ENCODE measurements at regions not wholly inside any gene's neighbourhood (a gene's known extent, or its start where the extent isn't known, plus 50 kb on each side); places are given as distances from the start of the nearest gene placed in this dataset.

DNA sequence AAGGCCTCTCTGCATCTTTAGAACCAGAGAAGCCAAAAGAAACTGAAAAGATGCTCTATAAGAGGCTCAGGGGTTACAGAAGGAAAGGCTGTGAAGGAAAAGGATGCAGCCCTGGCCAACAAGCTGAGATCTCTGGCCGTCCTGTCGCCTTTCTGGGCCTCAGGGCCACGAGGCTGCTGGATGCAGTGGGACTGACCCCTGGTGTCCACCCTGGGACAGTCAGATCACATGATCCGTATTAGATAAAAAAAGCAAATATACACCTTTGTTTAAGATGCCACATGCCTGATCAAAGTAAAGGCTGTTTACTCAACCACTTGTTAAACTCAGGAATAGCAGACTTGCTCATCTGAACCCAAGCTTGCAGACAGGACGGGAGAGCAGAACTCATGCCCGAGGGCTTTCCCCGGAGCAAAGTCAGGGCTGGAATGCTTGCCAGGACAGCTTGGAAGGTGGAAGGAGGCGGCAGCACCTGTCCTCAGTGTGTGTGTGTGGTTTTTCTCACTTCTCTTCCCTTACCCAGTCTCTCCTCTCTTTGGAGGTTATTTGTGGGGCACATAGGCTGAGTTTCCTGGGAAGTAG lies 206.5 kb upstream of the TSHZ3 start:
- DNase-seq (ENCODE audit: low read depth, low spot score): peak; percentile 61

DNA sequence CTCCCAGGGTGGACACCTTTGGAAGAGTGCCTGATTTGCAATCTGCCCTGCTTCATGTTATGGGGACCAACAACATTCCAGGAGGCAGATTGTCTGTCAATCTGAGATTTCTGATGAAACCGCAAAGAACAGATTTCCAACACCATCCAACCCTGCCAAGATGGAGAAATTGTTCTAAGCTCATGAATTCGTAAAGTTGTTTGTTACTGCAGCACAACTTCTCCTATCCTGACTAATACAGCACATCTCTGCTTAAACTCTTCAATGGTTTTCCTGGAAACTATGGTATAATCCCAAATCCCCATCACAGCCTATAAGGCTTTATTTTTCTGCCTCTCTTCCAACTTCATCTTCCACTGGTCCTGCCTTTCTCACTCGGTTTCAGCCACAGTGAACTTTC lies 210.3 kb upstream of the TSHZ3 start:
- DNase-seq (ENCODE audit: low read depth, low spot score): no peak

DNA sequence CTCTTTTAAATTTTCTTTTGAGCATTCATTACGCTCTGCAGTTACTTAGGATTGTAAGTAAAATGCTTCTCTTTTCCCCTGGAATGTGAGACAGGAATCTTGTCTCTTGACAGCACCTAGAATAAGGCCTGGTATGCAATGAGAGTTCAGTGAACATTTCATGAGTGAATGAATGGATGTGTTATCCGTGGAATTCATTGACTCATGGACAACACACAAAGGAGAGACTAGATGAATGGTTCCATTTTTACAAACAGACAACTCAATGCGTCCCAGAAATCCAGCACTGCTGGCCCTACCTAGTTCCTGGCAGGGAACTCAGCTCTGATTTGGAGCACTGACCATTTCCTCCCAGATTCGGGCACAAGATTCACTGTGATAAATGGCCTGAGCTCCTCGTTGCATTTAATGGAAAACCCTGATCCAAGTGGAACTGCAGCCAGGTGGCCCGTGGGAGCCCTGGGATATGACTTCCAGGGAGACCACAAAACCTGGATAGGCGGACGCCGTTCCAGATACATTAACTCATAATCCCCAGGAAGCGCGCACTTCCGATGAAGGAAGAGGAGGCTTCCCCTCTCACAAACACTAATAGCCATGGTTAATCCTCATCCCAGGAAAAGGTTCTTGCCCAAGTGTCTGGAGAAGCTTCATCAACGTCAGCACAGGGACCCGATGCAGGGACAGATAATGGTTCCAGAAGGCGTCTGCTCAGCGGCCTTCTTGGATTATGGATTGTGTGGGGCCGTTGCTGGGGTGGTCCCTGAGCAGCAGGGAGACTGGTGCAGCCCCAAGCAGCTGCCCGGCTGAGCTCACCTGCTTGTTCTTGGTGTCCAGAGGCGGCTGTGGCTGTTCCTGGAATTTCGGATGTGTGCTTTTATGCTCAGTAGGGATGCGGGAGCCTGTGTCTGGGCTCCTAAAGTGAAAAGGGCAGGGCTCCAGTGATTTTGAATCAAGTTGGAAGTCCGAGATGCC lies 211.1 kb upstream of the TSHZ3 start:
- DNase-seq (ENCODE audit: low read depth, low spot score): no peak

DNA sequence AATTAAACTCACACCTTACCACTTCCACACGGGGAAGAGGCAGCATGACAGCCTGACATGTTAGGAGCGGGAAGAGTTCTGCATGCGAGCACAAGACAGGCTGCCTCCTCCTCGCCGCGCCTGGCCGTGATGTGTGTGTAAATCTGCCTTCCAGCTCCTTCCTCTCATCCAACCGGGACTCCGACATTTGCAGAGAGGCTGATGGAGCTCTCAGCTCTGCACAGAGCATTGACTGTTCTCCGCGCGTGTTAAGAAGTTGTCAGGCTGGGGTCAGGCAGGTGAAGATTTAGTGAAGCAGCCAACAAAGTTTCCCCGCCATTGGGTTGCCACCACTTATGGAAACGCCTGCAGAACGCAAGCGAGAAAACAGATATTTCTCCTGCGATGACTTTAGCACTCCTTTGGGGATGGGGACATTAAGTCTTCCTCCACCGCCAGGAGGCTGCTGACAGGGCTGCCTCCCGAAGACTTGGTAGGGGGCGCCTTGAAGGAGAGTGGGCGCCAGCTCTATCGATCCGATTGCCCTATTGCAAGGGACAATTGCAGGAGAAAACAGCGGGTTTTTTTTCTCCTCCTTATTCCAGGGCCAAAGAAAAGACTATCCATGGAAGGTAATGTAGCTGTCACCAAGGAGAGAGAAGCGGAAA lies 213.9 kb upstream of the TSHZ3 start:
- DNase-seq (ENCODE audit: low read depth, low spot score): no peak

DNA sequence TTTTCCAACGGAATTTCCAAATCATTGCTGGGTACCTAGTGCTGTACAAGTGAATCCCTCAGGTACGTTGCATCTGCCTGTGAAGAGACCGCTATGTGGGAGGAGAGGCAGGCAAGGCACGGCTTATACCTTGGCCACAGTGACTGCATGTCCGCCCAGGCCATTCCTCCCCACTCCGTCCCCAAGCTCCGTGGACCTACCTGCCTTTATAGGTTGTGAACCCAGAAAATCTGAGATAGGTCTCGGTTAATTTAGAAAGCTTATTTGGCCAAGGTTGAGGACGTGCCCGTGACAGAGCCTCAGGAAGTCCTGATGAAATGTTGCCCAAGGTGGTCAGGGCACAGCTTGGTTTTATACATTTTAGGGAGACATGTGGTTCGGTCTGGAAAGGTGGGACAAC lies 218.5 kb upstream of the TSHZ3 start:
- DNase-seq (ENCODE audit: low read depth, low spot score): no peak

GRCh38 chr19:31568724-31569123 lies 219.5 kb upstream of the TSHZ3 start:
- DNase-seq (ENCODE audit: low read depth, low spot score): no peak

- DNase-seq (ENCODE audit: low read depth, low spot score): no peak
Measured at GRCh38 chr19:31570718-31571117, 221.5 kb upstream of the TSHZ3 start.

DNA sequence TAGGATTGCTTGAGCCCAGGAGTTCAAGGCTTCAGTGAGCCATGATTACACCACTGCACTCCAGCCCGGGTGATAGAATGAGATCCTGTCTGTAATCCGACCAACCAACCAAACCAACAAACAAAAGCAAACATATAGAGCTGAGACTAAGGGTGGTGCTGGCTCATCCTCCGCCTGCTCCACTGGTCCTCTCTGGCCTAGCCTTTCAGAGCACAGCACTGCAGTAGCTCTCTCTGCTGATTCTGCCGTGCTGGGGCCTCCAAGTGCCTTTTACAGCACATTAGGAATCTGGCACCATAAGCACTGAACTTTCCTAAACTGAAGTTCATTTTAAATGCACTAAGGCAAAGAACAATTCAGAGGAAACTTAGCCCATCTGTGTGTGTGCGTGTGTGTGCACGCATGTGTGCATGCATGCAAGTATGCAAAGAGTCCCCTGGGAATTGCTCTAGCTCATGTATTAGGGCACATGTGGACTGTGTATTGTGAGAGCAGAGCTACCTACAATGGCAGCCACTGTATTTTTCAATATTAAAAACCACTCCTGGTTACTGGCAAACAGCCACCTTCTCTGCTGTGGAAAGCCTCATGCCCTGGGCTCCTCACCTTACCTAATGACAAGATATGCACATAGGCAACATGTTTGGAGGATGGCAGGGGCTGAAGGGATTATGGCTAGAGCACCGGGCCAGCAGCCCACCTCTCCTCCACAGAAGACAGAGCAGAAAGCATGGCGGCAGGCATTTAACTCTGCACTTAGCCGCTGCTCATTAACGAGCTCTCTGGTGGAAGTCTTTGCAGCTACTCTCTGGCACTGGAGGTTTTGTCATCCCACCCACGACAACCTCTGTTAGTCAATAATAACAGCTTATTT lies 223.1 kb upstream of the TSHZ3 start:
- DNase-seq (ENCODE audit: low read depth, low spot score): no peak

DNA sequence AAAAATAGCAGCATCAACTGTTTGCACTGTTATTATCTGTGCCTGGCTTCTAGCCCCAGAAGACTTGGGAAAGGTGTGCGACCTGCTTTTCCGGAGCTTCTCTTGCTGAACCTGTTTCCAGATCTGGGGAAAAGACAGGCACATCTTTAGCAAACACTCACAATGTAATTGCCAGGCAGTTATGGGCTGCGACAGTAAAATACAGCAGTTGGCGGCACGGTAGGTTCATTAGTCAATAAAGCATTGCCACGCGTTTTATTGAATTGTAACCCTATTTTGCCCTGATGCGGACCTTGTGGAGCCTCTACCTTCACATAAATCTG lies 223.7 kb upstream of the TSHZ3 start:
- peak; percentile 21 for DNase-seq (ENCODE audit: low read depth, low spot score)

DNA sequence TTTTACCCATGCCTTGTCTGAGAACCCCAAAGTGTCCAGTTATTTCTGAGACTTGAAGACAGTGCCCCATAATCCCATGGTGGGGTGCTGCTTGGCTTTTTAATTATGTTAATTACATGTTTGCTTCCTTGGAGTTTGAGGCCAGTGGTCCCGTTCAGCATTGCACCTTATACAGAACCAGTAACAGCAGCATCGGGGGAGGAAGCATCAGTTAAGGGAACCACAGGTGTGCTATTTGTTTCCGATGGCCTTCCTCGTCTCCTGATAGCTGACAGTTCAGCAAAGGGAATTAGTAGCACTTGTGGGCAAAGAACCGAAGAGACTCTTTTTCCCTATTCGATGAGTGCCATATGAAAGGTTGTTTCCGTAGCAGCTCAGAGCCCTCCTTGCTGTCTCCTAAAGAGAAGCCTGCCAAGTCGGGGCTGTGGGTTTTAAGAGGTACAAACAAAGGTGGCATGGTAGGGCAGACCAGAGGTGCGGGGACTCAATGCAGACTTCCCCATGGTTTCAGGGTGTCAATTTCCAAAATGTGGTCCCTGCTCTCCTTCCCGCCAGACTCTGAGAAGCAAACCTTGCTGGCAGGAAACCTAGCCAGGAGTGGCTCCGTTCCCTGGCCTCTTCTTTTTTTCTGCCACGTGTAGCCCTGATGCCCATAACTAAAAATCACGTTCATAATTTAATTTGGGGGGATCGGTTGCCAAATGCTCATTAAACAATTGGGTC lies 225.2 kb upstream of the TSHZ3 start:
- DNase-seq (ENCODE audit: low read depth, low spot score): no peak

DNA sequence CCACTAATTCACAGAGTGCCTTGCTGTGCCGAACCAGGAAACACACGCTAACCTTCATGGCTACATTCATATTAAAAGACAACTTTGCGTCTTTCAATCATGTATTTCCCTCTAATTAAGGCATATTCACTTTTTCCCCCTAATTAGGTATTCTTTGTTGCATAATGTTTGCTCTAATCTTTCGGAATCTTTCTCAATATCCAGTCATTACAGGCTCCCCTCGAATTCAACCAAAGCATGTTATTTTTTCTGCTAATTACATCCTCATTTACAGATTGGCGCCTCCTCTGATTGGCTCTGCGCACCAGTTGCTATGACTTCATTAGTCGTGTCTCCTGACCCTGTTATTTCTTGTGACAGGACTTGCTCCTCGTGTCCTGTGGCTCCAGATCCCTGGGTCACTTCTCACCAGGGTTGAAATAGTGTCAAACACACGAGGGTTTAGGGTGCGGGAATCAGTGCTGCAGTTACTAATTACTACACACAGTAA lies 226.7 kb upstream of the TSHZ3 start:
- no peak for DNase-seq (ENCODE audit: low read depth, low spot score)

GRCh38 chr19:31578326-31578725 lies 229.1 kb upstream of the TSHZ3 start:
- DNase-seq (ENCODE audit: low read depth, low spot score): no peak

DNA sequence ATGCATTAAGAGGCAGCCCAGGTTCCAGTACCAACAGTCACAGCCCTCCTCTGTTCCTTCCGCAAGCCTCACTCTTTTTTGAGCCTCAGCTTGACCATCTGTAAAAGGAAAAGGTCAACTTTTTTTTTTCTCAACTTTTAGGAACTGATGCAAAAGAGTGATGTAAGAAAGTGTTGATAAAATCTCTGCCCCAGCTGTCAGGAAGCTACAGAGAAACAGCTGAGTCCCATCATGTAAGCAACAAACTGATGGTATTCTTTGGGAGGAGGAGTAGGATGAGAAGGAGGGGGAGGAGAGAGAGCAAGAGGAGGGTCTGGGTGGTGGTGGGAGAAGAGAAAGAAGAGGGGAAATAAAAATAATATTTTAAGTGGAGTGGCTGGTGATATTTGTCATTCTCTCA lies 233.9 kb upstream of the TSHZ3 start:
- DNase-seq (ENCODE audit: low read depth, low spot score): no peak

GRCh38 chr19:31586282-31586681 lies 237.0 kb upstream of the TSHZ3 start:
- no peak for DNase-seq (ENCODE audit: low read depth, low spot score)

GRCh38 chr19:31589109-31589508 lies 239.9 kb upstream of the TSHZ3 start:
- DNase-seq (ENCODE audit: low read depth, low spot score): no peak

GRCh38 chr19:31591258-31591657 lies 242.0 kb upstream of the TSHZ3 start:
- DNase-seq (ENCODE audit: low read depth, low spot score): no peak

DNA sequence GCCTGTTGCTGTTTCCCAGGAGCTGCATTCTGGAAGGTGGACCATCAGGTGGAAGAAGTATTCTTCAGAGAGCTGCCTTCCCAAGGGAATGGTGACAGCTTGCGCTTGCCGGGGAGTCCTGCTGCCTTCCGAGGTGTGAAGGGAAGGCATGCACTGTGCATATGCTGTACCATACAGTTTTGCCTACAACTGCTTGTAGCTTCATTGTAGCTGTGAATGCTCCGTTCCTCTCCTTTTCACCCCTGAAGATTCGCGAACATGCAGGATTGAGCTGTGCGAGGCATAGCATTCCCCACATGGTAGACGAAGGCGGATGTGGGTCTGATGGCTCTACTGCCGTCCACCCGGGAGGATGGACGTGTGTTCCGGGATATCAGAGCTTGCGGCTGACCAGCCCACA lies 243.2 kb upstream of the TSHZ3 start:
- DNase-seq (ENCODE audit: low read depth, low spot score): no peak

- DNase-seq (ENCODE audit: low read depth, low spot score): no peak
Measured at GRCh38 chr19:31594701-31595100, 245.5 kb upstream of the TSHZ3 start.

GRCh38 chr19:31595521-31595920 lies 246.3 kb upstream of the TSHZ3 start:
- no peak for DNase-seq (ENCODE audit: low read depth, low spot score)

GRCh38 chr19:31596751-31597150 lies 247.5 kb upstream of the TSHZ3 start:
- DNase-seq (ENCODE audit: low read depth, low spot score): no peak

DNA sequence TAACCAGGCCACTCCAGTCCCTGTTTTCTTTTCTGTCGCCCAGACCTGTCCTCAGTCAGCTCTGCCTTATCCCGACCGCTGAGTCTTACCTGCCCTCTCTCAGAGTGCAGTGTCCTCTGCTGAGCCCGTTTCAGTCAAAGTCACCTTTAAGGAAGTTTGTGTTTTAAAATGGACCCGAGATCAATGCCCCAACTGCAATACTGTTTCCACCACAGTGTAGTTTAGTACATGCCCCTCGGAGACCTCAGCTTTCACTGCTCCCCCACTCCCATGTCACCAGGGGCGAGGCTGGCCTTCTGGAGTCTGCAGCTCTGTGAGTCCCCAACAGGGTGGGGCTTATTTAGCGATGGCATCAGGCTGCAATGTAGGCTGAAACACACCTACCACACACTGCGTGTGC lies 248.4 kb upstream of the TSHZ3 start:
- no peak for DNase-seq (ENCODE audit: low read depth, low spot score)
